GM23338 (cell line): ENCODE measurements at regions not wholly inside any gene's neighbourhood (a gene's known extent, or its start where the extent isn't known, plus 50 kb on each side); places are given as distances from the start of the nearest gene placed in this dataset.

Source experiments
- ATAC-seq: fragments of 200-7000 bp; cut with Tn5 transposase; 3 replicates; pipeline ENCODE4 v1.9.1; 2020
- DNase-seq: peaks from one replicate; pipeline ENCODE4 v3.0.0-alpha.2; 2015; ENCODE audit warnings: low spot score
- H2AFZ ChIP-seq: fragments of 200-600 bp; sonication (generic); 2 replicates; pipeline ENCODE4 v1.8.0; 2016; ENCODE audit warnings: antibody characterized with exemption, mild to moderate bottlenecking, moderate library complexity
- H3F3A ChIP-seq: fragments of 200-600 bp; sonication (generic); replicated peaks from 2 replicates; pipeline ENCODE4 v1.8.0; 2017; ENCODE audit warnings: antibody characterized with exemption, mixed run types, low read depth
- H3K27ac ChIP-seq: fragments of 200-600 bp; sonication (generic); 2 replicates; pipeline ENCODE4 v1.6.1; 2016; ENCODE audit warnings: low read depth
- H3K27me3 ChIP-seq: fragments of 200-600 bp; sonication (generic); 2 replicates; pipeline ENCODE4 v1.8.0; 2016; ENCODE audit warnings: mild to moderate bottlenecking, mixed run types, moderate library complexity; ENCODE audit not compliant: insufficient read depth
- H3K36me3 ChIP-seq: fragments of 200-600 bp; sonication (generic); 2 replicates; pipeline ENCODE4 v1.8.0; 2016; ENCODE audit warnings: mild to moderate bottlenecking; ENCODE audit not compliant: insufficient read depth
- H3K4me1 ChIP-seq: fragments of 200-600 bp; sonication (generic); 2 replicates; pipeline ENCODE4 v1.8.0; 2016; ENCODE audit warnings: mild to moderate bottlenecking, moderate library complexity; ENCODE audit not compliant: insufficient read depth
- H3K4me2 ChIP-seq: fragments of 200-600 bp; sonication (generic); 2 replicates; pipeline ENCODE4 v1.7.1; 2017; ENCODE audit warnings: mixed run types
- H3K4me3 ChIP-seq: fragments of 200-600 bp; sonication (generic); 2 replicates; pipeline ENCODE4 v1.6.1; 2016; ENCODE audit warnings: mixed run types
- H3K79me2 ChIP-seq: fragments of 200-600 bp; sonication (generic); replicated peaks from 2 replicates; pipeline ENCODE4 v1.8.0; 2017; ENCODE audit warnings: mild to moderate bottlenecking; ENCODE audit not compliant: insufficient read depth
- H3K9me2 ChIP-seq: fragments of 200-600 bp; sonication (generic); 2 replicates; pipeline ENCODE4 v1.8.0; 2017; ENCODE audit not compliant: insufficient read depth
- H4K20me1 ChIP-seq: fragments of 200-600 bp; sonication (generic); replicated peaks from 2 replicates; pipeline ENCODE4 v1.8.0; 2017; ENCODE audit warnings: mild to moderate bottlenecking; ENCODE audit not compliant: insufficient read depth
- H3K27ac Mint-ChIP-seq: 2 replicates; pipeline ENCODE4 v1.8.0; 2020; ENCODE audit warnings: inconsistent platforms, mild to moderate bottlenecking, moderate library complexity, mixed read lengths
- H3K27me3 Mint-ChIP-seq: 3 replicates; pipeline ENCODE4 v1.8.0; 2022; ENCODE audit warnings: low read depth, mild to moderate bottlenecking, moderate library complexity, mixed read lengths, inconsistent platforms; ENCODE audit not compliant: insufficient read depth, poor library complexity
- H3K36me3 Mint-ChIP-seq: 3 replicates; pipeline ENCODE4 v1.8.0; 2021; ENCODE audit warnings: low read depth, mild to moderate bottlenecking, inconsistent platforms, moderate library complexity, mixed read lengths
- H3K4me1 Mint-ChIP-seq: 3 replicates; pipeline ENCODE4 v1.8.0; 2020; ENCODE audit warnings: mild to moderate bottlenecking, inconsistent platforms, mixed read lengths
- H3K4me3 Mint-ChIP-seq: 3 replicates; pipeline ENCODE4 v1.8.0; 2021; ENCODE audit warnings: moderate library complexity, mild to moderate bottlenecking, inconsistent platforms, mixed read lengths
- H3K9me3 Mint-ChIP-seq: 3 replicates; pipeline ENCODE4 v1.8.0; 2020; ENCODE audit warnings: moderate library complexity, mild to moderate bottlenecking, inconsistent platforms, mixed read lengths
- CREB1 ChIP-seq: fragments of 250-450 bp; sonication (Bioruptor Pico); IDR thresholded peaks from 2 replicates; pipeline ENCODE4 v1.5.0; 2020; ENCODE audit warnings: low read depth, mild to moderate bottlenecking, moderate library complexity
- CTCF ChIP-seq, 2 experiments: fragments of 200-600 bp in 1 of 2; sonication (generic) in 1 of 2; conservative IDR thresholded peaks; 2 replicates each; pipeline versions ENCODE4 v1.5.1 to v1.6.1; 2016 to 2017; ENCODE audit warnings: antibody characterized with exemption in 2 of 2, low read depth in 2 of 2, mild to moderate bottlenecking in 2 of 2, moderate library complexity in 1 of 2
- EZH2 ChIP-seq: fragments of 200-600 bp; sonication (generic); IDR thresholded peaks from one replicate; pipeline ENCODE4 v1.8.0; 2017; ENCODE audit warnings: antibody characterized with exemption, mild to moderate bottlenecking, low read depth; ENCODE audit not compliant: unreplicated experiment
- EZH2phosphoT487 ChIP-seq: fragments of 200-600 bp; sonication (generic); IDR thresholded peaks from one replicate; pipeline ENCODE4 v1.8.1; 2018; ENCODE audit warnings: antibody characterized with exemption; ENCODE audit not compliant: unreplicated experiment
- NANOG ChIP-seq: IDR thresholded peaks from 2 replicates; pipeline ENCODE4 v1.6.1; 2016; ENCODE audit warnings: antibody characterized with exemption, borderline replicate concordance
- ZNF462 ChIP-seq: fragments of 250-450 bp; sonication (Bioruptor Pico); IDR thresholded peaks from 2 replicates; pipeline ENCODE4 v1.5.0; 2020; ENCODE audit warnings: mild to moderate bottlenecking, moderate library complexity

GRCh38 chr1:168825820-168826219 lies 96.8 kb upstream of the DPT start (continued):
- TF ChIP-seq ZNF462: no peak

GRCh38 chr1:168826269-168826668 lies 97.3 kb upstream of the DPT start:
- no peak overlapping the region for H3K27ac Mint-ChIP-seq
- Histone ChIP-seq H3K4me3 (no peak overlapping the region), H3K27ac (no peak overlapping the region), H4K20me1 (no peaks in the 10 kb centered on the region), H3K36me3 (no peaks in the 10 kb centered on the region), H3K4me1 (peaks cover 4% of the 10 kb centered on the region; the same call in 1 of the 2 replicates), H3K79me2 (no peaks in the 10 kb centered on the region), H2AFZ (no peak overlapping the region), H3K27me3 (no peaks in the 10 kb centered on the region), H3K4me2 (no peak overlapping the region), H3K9me2 (no peaks in the 10 kb centered on the region), H3F3A (no peaks in the 10 kb centered on the region)
- H3K36me3 Mint-ChIP-seq: no peaks in the 10 kb centered on the region
- H3K9me3 Mint-ChIP-seq: no peaks in the 10 kb centered on the region
- no peaks in the 10 kb centered on the region for H3K27me3 Mint-ChIP-seq
- no peak overlapping the region for H3K4me3 Mint-ChIP-seq
- ATAC-seq (no peak), DNase-seq (no peak)
- peaks cover 15% of the 10 kb centered on the region for H3K4me1 Mint-ChIP-seq
- TF ChIP-seq CTCF (conservative IDR thresholded peaks at IDR 0.05; ENCODE audit: low read depth in 2 of 2) (no peak), EZH2 (no peak), NANOG (no peak), EZH2phosphoT487 (no peak), CREB1 (CRISPR knock-in tag) (no peak)
